Esophagus muscularis mucosa (tissue), 4 donors: ENCODE measurements at regions not wholly inside any gene's neighbourhood (a gene's known extent, or its start where the extent isn't known, plus 50 kb on each side); places are given as distances from the start of the nearest gene placed in this dataset.

Experiments
- DNase-seq: peaks from one replicate; pipeline ENCODE4 v3.0.0-alpha.2; 2017; ENCODE audit errors: extremely low spot score
- H3K27ac ChIP-seq, 4 donors: fragments of 200-600 bp; sonication (generic); replicated peaks in 1 of 4; 1 replicate in 3 of 4; 2 replicates in 1 of 4; pipeline ENCODE4 v1.5.1; 2016 to 2019; ENCODE audit warnings: mild to moderate bottlenecking in 1 of 4
- H3K27me3 ChIP-seq, 4 donors: fragments of 200-600 bp; sonication (generic); one replicate each; pipeline versions ENCODE4 v1.5.1 to v1.6.0; 2016 to 2019
- H3K36me3 ChIP-seq, 4 donors: fragments of 200-600 bp; sonication (generic); one replicate each; pipeline ENCODE4 v1.5.1; 2016 to 2019
- H3K4me1 ChIP-seq, 4 donors: fragments of 200-600 bp; sonication (generic); one replicate each; pipeline ENCODE4 v1.5.1; 2016 to 2019
- H3K4me3 ChIP-seq, 4 donors: fragments of 200-600 bp; sonication (generic); 1 replicate in 2 of 4; 2 replicates in 2 of 4; pipeline ENCODE4 v1.5.1; 2016 to 2019; ENCODE audit warnings: mild to moderate bottlenecking in 4 of 4, moderate library complexity in 1 of 4
- H3K9me3 ChIP-seq, 4 donors: fragments of 200-600 bp; sonication (generic); 1 replicate in 3 of 4; 2 replicates in 1 of 4; pipeline ENCODE4 v1.5.1; 2016 to 2019
- CTCF ChIP-seq, 3 experiments: fragments of 200-600 bp in 2 of 3; fragments of 450-650 bp in 1 of 3; sonication (generic) in 2 of 3; IDR thresholded peaks; one replicate each; pipeline ENCODE4 v1.5.1; 2017 to 2019; ENCODE audit warnings: antibody characterized with exemption in 3 of 3, mild to moderate bottlenecking in 2 of 3, moderate library complexity in 1 of 3
- EP300 ChIP-seq: sonication (generic); formaldehyde crosslinking; IDR thresholded peaks from one replicate; pipeline ENCODE4 v1.6.1; 2017; ENCODE audit warnings: antibody characterized with exemption
- POLR2A ChIP-seq: fragments of 450-650 bp; IDR thresholded peaks from one replicate; pipeline ENCODE4 v1.6.1; 2017; ENCODE audit warnings: antibody characterized with exemption, moderate library complexity, mild to moderate bottlenecking, low read depth
- POLR2AphosphoS5 ChIP-seq, 2 donors: sonication (generic); formaldehyde crosslinking; IDR thresholded peaks; one replicate each; pipeline ENCODE4 v1.6.1; 2017; ENCODE audit warnings: antibody characterized with exemption in 2 of 2
- WGBS: methylation state at CpG from one replicate; pipeline ENCODE4 v1.1.5; 2018; 5-methylcytosine and 5-hydroxymethylcytosine counted together
- intact Hi-C: fragments of 100-400 bp; cut with DNase I; formaldehyde crosslinking; loops from one replicate; pipeline ENCODE4 v1.15.1; 2023

GRCh38 chr10:111131168-111131799, 54.5 kb downstream of the ADRA2A start:
- no peaks in the 10 kb centered on the region for H3K36me3 ChIP-seq
- peaks cover 0 to 5% (median 0%) of the 10 kb centered on the region in 4 donors for H3K4me1 ChIP-seq
- no peak for TF ChIP-seq POLR2A
- TF ChIP-seq CTCF (IDR thresholded peaks at IDR 0.05): no peak
- no peak for TF ChIP-seq POLR2AphosphoS5 (IDR thresholded peaks at IDR 0.05)
- TF ChIP-seq EP300: no peak
- no peak overlapping the region for H3K27ac ChIP-seq
- H3K9me3 ChIP-seq: peaks cover 0 to 5% (median 0%) of the 10 kb centered on the region in 4 donors
- intact Hi-C loops: no loop called here
- WGBS: 84% methylated on average over 8 of the region's 8 CpGs
- H3K4me3 ChIP-seq: no peak overlapping the region
- H3K27me3 ChIP-seq: peaks cover 0 to 11% (median 0%) of the 10 kb centered on the region in 4 donors
- peak; percentile 31 for DNase-seq

- intact Hi-C loops: no loop called here
- WGBS: 51% methylated on average over 6 of the region's 6 CpGs
- TF ChIP-seq CTCF (IDR thresholded peaks at IDR 0.05): no peak
These were observed 60.2 kb downstream of the ADRA2A start for GRCh38 chr10:111137007-111137406.

GRCh38 chr10:111137587-111137986, 60.8 kb downstream of the ADRA2A start:
- DNase-seq: no peak
- 64% methylated on average over 4 of the region's 4 CpGs for WGBS
- no peaks in the 10 kb centered on the region for H3K4me1 ChIP-seq
- peaks cover 0 to 5% (median 0%) of the 10 kb centered on the region in 4 donors for H3K9me3 ChIP-seq
- no peak overlapping the region for H3K27ac ChIP-seq
- intact Hi-C loops: no loop called here
- H3K36me3 ChIP-seq: no peaks in the 10 kb centered on the region
- H3K4me3 ChIP-seq: no peak overlapping the region
- no peak for TF ChIP-seq POLR2AphosphoS5 (IDR thresholded peaks at IDR 0.05)
- TF ChIP-seq EP300: no peak
- TF ChIP-seq POLR2A: no peak
- TF ChIP-seq CTCF (IDR thresholded peaks at IDR 0.05): no peak
- peaks cover 0 to 33% (median 0%) of the 10 kb centered on the region in 4 donors for H3K27me3 ChIP-seq

More at GRCh38 chr10:111137007-111137406, 60.2 kb downstream of the ADRA2A start:
- H3K27me3 ChIP-seq: peaks cover 0 to 30% (median 0%) of the 10 kb centered on the region in 4 donors
- no peak overlapping the region for H3K27ac ChIP-seq
- no peaks in the 10 kb centered on the region for H3K36me3 ChIP-seq
- H3K9me3 ChIP-seq: peaks cover 0 to 5% (median 0%) of the 10 kb centered on the region in 4 donors
- no peak overlapping the region for H3K4me3 ChIP-seq
- peak; percentile 31 for DNase-seq
- H3K4me1 ChIP-seq: no peaks in the 10 kb centered on the region

- H3K27ac ChIP-seq: no peak overlapping the region
- intact Hi-C loops: no loop called here
- no peak for DNase-seq
- H3K36me3 ChIP-seq: no peaks in the 10 kb centered on the region
- no peaks in the 10 kb centered on the region for H3K4me1 ChIP-seq
- TF ChIP-seq POLR2AphosphoS5 (IDR thresholded peaks at IDR 0.05) (no peak), POLR2A (no peak), EP300 (no peak), CTCF (IDR thresholded peaks at IDR 0.05) (no peak)
- WGBS: 91% methylated on average over 7 of the region's 7 CpGs
- H3K4me3 ChIP-seq: no peak overlapping the region
- no peaks in the 10 kb centered on the region for H3K9me3 ChIP-seq
- peaks cover 0 to 33% (median 0%) of the 10 kb centered on the region in 4 donors for H3K27me3 ChIP-seq
These were observed 61.7 kb downstream of the ADRA2A start for GRCh38 chr10:111138544-111138943.

- Histone ChIP-seq H3K27me3 (peaks cover 0 to 33% (median 0%) of the 10 kb centered on the region in 4 donors), H3K27ac (no peak overlapping the region), H3K4me3 (no peak overlapping the region), H3K9me3 (no peaks in the 10 kb centered on the region), H3K36me3 (no peaks in the 10 kb centered on the region), H3K4me1 (no peaks in the 10 kb centered on the region)
- no peak for TF ChIP-seq POLR2A
- no peak for TF ChIP-seq EP300
- TF ChIP-seq CTCF (IDR thresholded peaks at IDR 0.05): no peak
- peak; percentile 74 for DNase-seq
- 84% methylated on average over 12 of the region's 14 CpGs for WGBS
- intact Hi-C loops: no loop called here
These were observed 62.7 kb downstream of the ADRA2A start for GRCh38 chr10:111139567-111139966.
